GM12892 (cell line): ENCODE measurements at regions not wholly inside any gene's neighbourhood (a gene's known extent, or its start where the extent isn't known, plus 50 kb on each side); places are given as distances from the start of the nearest gene placed in this dataset.
"Not testable (repeated sequence)": the region's sequence is repeated elsewhere in the genome, so short reads cannot be mapped to it uniquely, and the experiment has no call there.

ENCODE experiments used
- POLR2A ChIP-seq: IDR thresholded peaks from 2 replicates; pipeline ENCODE4 v1.6.1; 2011; ENCODE audit warnings: low read depth, low read length, control low read depth
- POLR2AphosphoS5 ChIP-seq: IDR thresholded peaks from 2 replicates; pipeline ENCODE4 v1.6.1; 2011; ENCODE audit warnings: low read depth, low read length, control low read depth

- not testable (repeated sequence) for TF ChIP-seq POLR2AphosphoS5, POLR2A
Measured at GRCh38 chr17:46445849-46446248, 66.4 kb upstream of the LRRC37A2 start.
